ENCODE measurements at regions not wholly inside any gene's neighbourhood (a gene's known extent, or its start where the extent isn't known, plus 50 kb on each side); places are given as distances from the start of the nearest gene placed in this dataset.

GRCh38 chr18:77749089-77749488 lies 499.4 kb downstream of the GALR1 start:
- Histone ChIP-seq H3K9me3 (no peaks in the 10 kb centered on the region), H3K27me3 (no peaks in the 10 kb centered on the region), H3K4me3 (no peak overlapping the region), H3K36me3 (no peaks in the 10 kb centered on the region), H3K4me1 (no peaks in the 10 kb centered on the region), H3K27ac (no peak overlapping the region)
- TF ChIP-seq POLR2AphosphoS5 (IDR thresholded peaks at IDR 0.05) (no peak), EP300 (IDR thresholded peaks at IDR 0.05) (no peak), CTCF (IDR thresholded peaks at IDR 0.05) (no peak), POLR2A (IDR thresholded peaks at IDR 0.05) (no peak)
- DNase-seq = no peak
- WGBS, 2 donors = 28 to 36% methylated on average over 6 of the region's 6 CpGs
- intact Hi-C loops (cut with DNase I) = no loop called here

GRCh38 chr18:77750006-77750405 lies 500.4 kb downstream of the GALR1 start:
- Histone ChIP-seq H3K4me3 (no peak overlapping the region), H3K4me1 (no peaks in the 10 kb centered on the region), H3K27me3 (no peaks in the 10 kb centered on the region), H3K27ac (no peak overlapping the region), H3K9me3 (no peaks in the 10 kb centered on the region), H3K36me3 (no peaks in the 10 kb centered on the region)
- intact Hi-C loops (cut with DNase I) = no loop called here
- DNase-seq = no peak
- 79 to 82% methylated on average over 7 of the region's 7 CpGs for WGBS, 2 donors
- TF ChIP-seq POLR2A (IDR thresholded peaks at IDR 0.05) (no peak), CTCF (IDR thresholded peaks at IDR 0.05) (no peak), POLR2AphosphoS5 (IDR thresholded peaks at IDR 0.05) (no peak), EP300 (IDR thresholded peaks at IDR 0.05) (no peak)

GRCh38 chr18:77754475-77755044 lies 504.9 kb downstream of the GALR1 start:
- TF ChIP-seq POLR2AphosphoS5 (IDR thresholded peaks at IDR 0.05) (no peak), CTCF (IDR thresholded peaks at IDR 0.05) (no peak), EP300 (IDR thresholded peaks at IDR 0.05) (no peak), POLR2A (IDR thresholded peaks at IDR 0.05) (no peak)
- H3K36me3 ChIP-seq = no peaks in the 10 kb centered on the region
- intact Hi-C loops (cut with DNase I) = no loop called here
- WGBS, 2 donors = 46 to 59% methylated on average over 7 of the region's 7 CpGs
- no peak for DNase-seq
- no peak overlapping the region for H3K4me3 ChIP-seq
- H3K4me1 ChIP-seq = no peaks in the 10 kb centered on the region
- no peak overlapping the region for H3K27ac ChIP-seq
- no peaks in the 10 kb centered on the region for H3K27me3 ChIP-seq
- H3K9me3 ChIP-seq = no peaks in the 10 kb centered on the region

GRCh38 chr18:77755187-77755586 lies 505.5 kb downstream of the GALR1 start:
- Histone ChIP-seq H3K27me3 (no peaks in the 10 kb centered on the region), H3K36me3 (no peaks in the 10 kb centered on the region), H3K4me1 (no peaks in the 10 kb centered on the region), H3K4me3 (no peak overlapping the region), H3K9me3 (no peaks in the 10 kb centered on the region), H3K27ac (no peak overlapping the region)
- TF ChIP-seq POLR2A (IDR thresholded peaks at IDR 0.05) (no peak), POLR2AphosphoS5 (IDR thresholded peaks at IDR 0.05) (no peak), EP300 (IDR thresholded peaks at IDR 0.05) (no peak), CTCF (IDR thresholded peaks at IDR 0.05) (no peak)
- no peak for DNase-seq
- 66 to 67% methylated on average over 6 of the region's 6 CpGs for WGBS, 2 donors
- intact Hi-C loops (cut with DNase I) = no loop called here

- no peak for DNase-seq
- H3K27ac ChIP-seq = no peak overlapping the region
- H3K27me3 ChIP-seq = peaks cover 0 to 27% (median 0%) of the 10 kb centered on the region in 3 donors
- no peak for TF ChIP-seq CTCF (IDR thresholded peaks at IDR 0.05)
- no peak for TF ChIP-seq POLR2A (IDR thresholded peaks at IDR 0.05)
- TF ChIP-seq POLR2AphosphoS5 (IDR thresholded peaks at IDR 0.05) = no peak
- no peak for TF ChIP-seq EP300 (IDR thresholded peaks at IDR 0.05)
- H3K36me3 ChIP-seq = no peaks in the 10 kb centered on the region
- H3K4me1 ChIP-seq = no peaks in the 10 kb centered on the region
- H3K9me3 ChIP-seq = no peaks in the 10 kb centered on the region
- intact Hi-C loops (cut with DNase I) = no loop called here
- no peak overlapping the region for H3K4me3 ChIP-seq
Measured at GRCh38 chr18:77761332-77761731, 511.7 kb downstream of the GALR1 start.

All from sigmoid colon (tissue), 6 donors.